IMR-90 (cell line): ENCODE measurements at regions not wholly inside any gene's neighbourhood (a gene's known extent, or its start where the extent isn't known, plus 50 kb on each side); places are given as distances from the start of the nearest gene placed in this dataset.

Experiments used
- ATAC-seq: fragments of 200-7000 bp; cut with Tn5 transposase; 2 replicates; pipeline ENCODE4 v1.9.1; 2020; ENCODE audit warnings: low read depth, mild to moderate bottlenecking, moderate library complexity
- BruUV-seq: library from RNA; stranded (reverse); fragments of 400-500 nt; replicated peaks from 2 replicates; lab custom pipeline; 2021; lab: Mats Ljungman, UMichigan
- CTCF ChIA-PET: fragments of 300-600 bp; formaldehyde crosslinking; extraction: SDS; loops from one replicate; lab custom pipeline; 2021; ENCODE audit warnings: antibody characterized with exemption; lab: Yijun Ruan, JAX
- POLR2A ChIA-PET: fragments of 300-600 bp; sonication (Branson Sonifier 250); formaldehyde crosslinking; loops from one replicate; lab custom pipeline; 2022; ENCODE audit warnings: antibody characterized with exemption; ENCODE audit not compliant: unreplicated experiment; lab: Charles Lee
- DNase-seq: peaks from one replicate; pipeline ENCODE4 v3.0.0; 2013
- H2AFZ ChIP-seq: replicated peaks from 2 replicates; pipeline ENCODE3; 2013; ENCODE audit warnings: low read length, mild to moderate bottlenecking; ENCODE audit not compliant: poor library complexity
- H2AK5ac ChIP-seq: 2 replicates; pipeline ENCODE4 v1.6.1; 2013; ENCODE audit warnings: low read depth, low read length, inconsistent platforms
- H2AK9ac ChIP-seq: replicated peaks from 2 replicates; pipeline ENCODE3; 2013; ENCODE audit warnings: mild to moderate bottlenecking, low read depth, low read length, moderate library complexity; ENCODE audit not compliant: poor library complexity
- H2BK120ac ChIP-seq: 2 replicates; pipeline ENCODE4 v1.6.1; 2013; ENCODE audit warnings: low read depth, low read length, inconsistent platforms
- H2BK15ac ChIP-seq: 3 replicates; pipeline ENCODE4 v1.6.1; 2013; ENCODE audit warnings: low read depth, low read length, inconsistent platforms
- H2BK20ac ChIP-seq: 2 replicates; pipeline ENCODE4 v1.6.1; 2013; ENCODE audit warnings: low read depth, mild to moderate bottlenecking, inconsistent platforms, low read length, moderate library complexity
- H2BK5ac ChIP-seq: 2 replicates; pipeline ENCODE4 v1.6.1; 2013; ENCODE audit warnings: mild to moderate bottlenecking, low read depth, low read length, inconsistent platforms; ENCODE audit not compliant: poor library complexity, severe bottlenecking
- H3K14ac ChIP-seq: replicated peaks from 2 replicates; pipeline ENCODE4 v1.6.1; 2013; ENCODE audit warnings: low read depth, low read length, inconsistent platforms
- H3K18ac ChIP-seq: 2 replicates; pipeline ENCODE4 v1.6.1; 2013; ENCODE audit warnings: low read depth, low read length, control low read depth
- H3K23ac ChIP-seq: 2 replicates; pipeline ENCODE4 v1.6.1; 2013; ENCODE audit warnings: low read depth, low read length, inconsistent platforms
- H3K27ac ChIP-seq: 2 replicates; pipeline ENCODE4 v1.5.1; 2013; ENCODE audit warnings: mild to moderate bottlenecking, control low read depth, low read length; ENCODE audit not compliant: insufficient read depth
- H3K27me3 ChIP-seq: 2 replicates; pipeline ENCODE4 v1.6.1; 2013; ENCODE audit warnings: low read length; ENCODE audit not compliant: control insufficient read depth, insufficient read depth
- H3K36me3 ChIP-seq: 2 replicates; pipeline ENCODE4 v1.6.1; 2013; ENCODE audit warnings: low read length, mixed read lengths; ENCODE audit not compliant: control insufficient read depth, insufficient read depth
- H3K4ac ChIP-seq: 2 replicates; pipeline ENCODE4 v1.6.1; 2013; ENCODE audit warnings: low read depth, low read length, inconsistent platforms
- H3K4me1 ChIP-seq: 2 replicates; pipeline ENCODE4 v1.6.1; 2013; ENCODE audit warnings: low read length, mixed read lengths; ENCODE audit not compliant: control insufficient read depth, insufficient read depth
- H3K4me2 ChIP-seq: 2 replicates; pipeline ENCODE4 v1.6.1; 2013; ENCODE audit warnings: low read depth, mild to moderate bottlenecking, control low read depth, low read length, moderate library complexity
- H3K4me3 ChIP-seq: 2 replicates; pipeline ENCODE4 v1.5.1; 2013; ENCODE audit warnings: low read depth, mild to moderate bottlenecking, control low read depth, low read length, moderate library complexity; ENCODE audit not compliant: insufficient read depth
- H3K56ac ChIP-seq: 2 replicates; pipeline ENCODE4 v1.6.1; 2013; ENCODE audit warnings: low read length, inconsistent platforms; ENCODE audit not compliant: insufficient read depth; ENCODE audit errors: extremely low read depth
- H3K79me1 ChIP-seq, 2 experiments: 2 replicates each; pipeline ENCODE4 v1.6.1; 2013; ENCODE audit warnings: low read length in 2 of 2, inconsistent platforms in 1 of 2, low read depth in 1 of 2
- H3K9ac ChIP-seq: 2 replicates; pipeline ENCODE4 v1.6.1; 2013; ENCODE audit warnings: low read depth, low read length, control low read depth
- H3K9me1 ChIP-seq: 2 replicates; pipeline ENCODE4 v1.6.1; 2013; ENCODE audit warnings: low read length, inconsistent platforms; ENCODE audit not compliant: insufficient read depth
- H3K9me3 ChIP-seq: 2 replicates; pipeline ENCODE4 v1.6.1; 2013; ENCODE audit warnings: low read length; ENCODE audit not compliant: control insufficient read depth, insufficient read depth
- H4K20me1 ChIP-seq: 2 replicates; pipeline ENCODE4 v1.6.1; 2013; ENCODE audit warnings: low read length, inconsistent platforms; ENCODE audit not compliant: insufficient read depth
- H4K5ac ChIP-seq: 2 replicates; pipeline ENCODE4 v1.6.1; 2013; ENCODE audit warnings: mild to moderate bottlenecking, low read depth, low read length, control low read depth
- H4K8ac ChIP-seq, 2 experiments: 2 replicates each; pipeline ENCODE4 v1.6.1; 2013; ENCODE audit warnings: low read depth in 2 of 2, low read length in 2 of 2, control low read depth in 1 of 2, inconsistent platforms in 1 of 2
- H4K91ac ChIP-seq: 2 replicates; pipeline ENCODE4 v1.6.1; 2013; ENCODE audit warnings: low read depth, low read length, inconsistent platforms; ENCODE audit not compliant: insufficient read depth
- BHLHE40 ChIP-seq: fragments of 150-350 bp; IDR thresholded peaks from 2 replicates; pipeline ENCODE4 v1.6.1; 2016; ENCODE audit warnings: mild to moderate bottlenecking, low read depth, low read length
- MAFK ChIP-seq: IDR thresholded peaks from 2 replicates; pipeline ENCODE4 v1.6.1; 2012; ENCODE audit warnings: low read depth, low read length, improper control_type of control experiment
- MAZ ChIP-seq: IDR thresholded peaks from 2 replicates; pipeline ENCODE4 v1.6.1; 2012; ENCODE audit warnings: low read depth, mild to moderate bottlenecking, low read length, improper control_type of control experiment, moderate library complexity, borderline replicate concordance
- MXI1 ChIP-seq: IDR thresholded peaks from 2 replicates; pipeline ENCODE4 v1.6.1; 2012; ENCODE audit warnings: low read depth, mild to moderate bottlenecking, low read length, moderate library complexity, borderline replicate concordance
- POLR2A ChIP-seq: IDR thresholded peaks from 2 replicates; pipeline ENCODE4 v1.6.1; 2012; ENCODE audit warnings: mild to moderate bottlenecking, low read depth, low read length
- RAD21 ChIP-seq: IDR thresholded peaks from 2 replicates; pipeline ENCODE4 v1.6.1; 2012; ENCODE audit warnings: low read length, improper control_type of control experiment
- RCOR1 ChIP-seq: IDR thresholded peaks from 2 replicates; pipeline ENCODE4 v1.6.1; 2012; ENCODE audit warnings: mild to moderate bottlenecking, low read length, improper control_type of control experiment; ENCODE audit not compliant: insufficient replicate concordance
- RFX5 ChIP-seq: IDR thresholded peaks from 2 replicates; pipeline ENCODE4 v1.8.0; 2012; ENCODE audit warnings: low read depth, mild to moderate bottlenecking, low read length, moderate library complexity
- SMC3 ChIP-seq: fragments of 150-350 bp; IDR thresholded peaks from 2 replicates; pipeline ENCODE4 v1.6.1; 2016; ENCODE audit warnings: low read depth, mild to moderate bottlenecking, antibody characterized with exemption, low read length, moderate library complexity
- USF2 ChIP-seq: fragments of 150-350 bp; IDR thresholded peaks from 2 replicates; pipeline ENCODE4 v1.6.1; 2017; ENCODE audit warnings: mild to moderate bottlenecking, antibody characterized with exemption, low read length, low read depth
- WGBS, 2 experiments: methylation state at CpG; one replicate each; pipeline versions ENCODE4 v1.1.5 to v1.1.7; 2013; ENCODE audit warnings: missing lambda C conversion rate in 2 of 2; ENCODE audit not compliant: insufficient read length in 1 of 2; ENCODE audit errors: extremely low coverage in 2 of 2; 5-methylcytosine and 5-hydroxymethylcytosine counted together
- dilution Hi-C: fragments of 300-500 bp; cut with HindIII; formaldehyde crosslinking; loops from one replicate; pipeline ENCODE4 v1.14.3; 2018; ENCODE audit warnings: low sequenced_read_pairs; ENCODE audit not compliant: unreplicated experiment
- in situ Hi-C: fragments of 300-500 bp; cut with MboI; formaldehyde crosslinking; loops from 3 replicates; pipeline ENCODE4 v1.14.3; 2019; ENCODE audit warnings: low sequenced_read_pairs, inconsistent platforms, mixed read lengths
- intact Hi-C: fragments of 100-400 bp; cut with micrococcal nuclease; formaldehyde crosslinking; loops from 2 replicates; pipeline ENCODE4 v1.10.0; 2022

- BruUV-seq: no TSS peak
- ATAC-seq (peak; percentile 53; the same call in 1 of the 2 replicates), DNase-seq (peak; percentile 76)
- POLR2A ChIA-PET: no interaction called here
- H2BK5ac ChIP-seq: no peak overlapping the region
- H3K9me3 ChIP-seq: peaks cover 2% of the 10 kb centered on the region; the same call in 1 of the 2 replicates
- H3K56ac ChIP-seq: no peak overlapping the region
- intact Hi-C loops (no loop called here), dilution Hi-C loops (loop anchor here (25.0 kb wide), 1 partner anchor 289 kb away; no protein-coding TSS in a partner anchor), in situ Hi-C loops (no loop called here)
- TF ChIP-seq SMC3 (no peak), RFX5 (no peak), POLR2A (no peak), MAZ (no peak), USF2 (no peak), RAD21 (no peak), MXI1 (no peak), MAFK (no peak), BHLHE40 (no peak), RCOR1 (no peak)
- no peaks in the 10 kb centered on the region for H4K20me1 ChIP-seq
- H2AK9ac ChIP-seq: no peak overlapping the region
- H2AK5ac ChIP-seq: peak overlapping the region; percentile 45; the same call in 1 of the 2 replicates
- peak overlapping the region; percentile 41; the same call in 1 of the 2 replicates for H2BK20ac ChIP-seq
- peak overlapping the region; percentile 43; the same call in 1 of the 2 replicates for H3K4ac ChIP-seq
- H3K4me3 ChIP-seq: no peak overlapping the region
- CTCF ChIA-PET: no interaction called here
- H3K27ac ChIP-seq: no peak overlapping the region
- H3K9ac ChIP-seq: no peak overlapping the region
- H3K4me1 ChIP-seq: peaks cover 2% of the 10 kb centered on the region; the same call in 1 of the 2 replicates
- H3K79me1 ChIP-seq: no peaks in the 10 kb centered on the region
- H4K8ac ChIP-seq: 0 out of 4 replicates have a peak overlapping the region, but pooled peaks of 1 of the 2 experiments have one; percentile 53
- H4K5ac ChIP-seq: no peak overlapping the region
- no CpG with 5 or more reads among the region's 3 CpGs for WGBS, 2 experiments
- no peaks in the 10 kb centered on the region for H3K36me3 ChIP-seq
- H3K14ac ChIP-seq: 0 out of 2 replicates have a peak overlapping the region, but pooled peaks have one; percentile 44
- no peaks in the 10 kb centered on the region for H3K27me3 ChIP-seq
- peak overlapping the region; percentile 56; the same call in 1 of the 2 replicates for H4K91ac ChIP-seq
- no peak overlapping the region for H3K4me2 ChIP-seq
- H3K23ac ChIP-seq: no peak overlapping the region
- no peak overlapping the region for H3K18ac ChIP-seq
- H3K9me1 ChIP-seq: peaks cover 5% of the 10 kb centered on the region; the same call in 1 of the 2 replicates
- H2AFZ ChIP-seq: no peak overlapping the region
- peak overlapping the region; percentile 59; the same call in 1 of the 2 replicates for H2BK120ac ChIP-seq
- H2BK15ac ChIP-seq: 0 out of 3 replicates have a peak overlapping the region, but pooled peaks have one; percentile 36
These were observed 125.9 kb upstream of the NDUFV2 start for GRCh38 chr18:8976606-8977005.
